GM19240 (cell line): ENCODE measurements at regions not wholly inside any gene's neighbourhood (a gene's known extent, or its start where the extent isn't known, plus 50 kb on each side); places are given as distances from the start of the nearest gene placed in this dataset.
"Not testable (repeated sequence)": the region's sequence is repeated elsewhere in the genome, so short reads cannot be mapped to it uniquely, and the experiment has no call there.

ENCODE experiments used
- DNase-seq: peaks from one replicate; pipeline ENCODE4 v3.0.0; 2011; ENCODE audit warnings: low spot score; ENCODE audit not compliant: insufficient read length

GRCh38 chr6:102961902-102962301, 1568.4 kb downstream of the GRIK2 start:
- no peak for DNase-seq

GRCh38 chr6:102950967-102951366, 1557.5 kb downstream of the GRIK2 start:
- no peak for DNase-seq

DNA sequence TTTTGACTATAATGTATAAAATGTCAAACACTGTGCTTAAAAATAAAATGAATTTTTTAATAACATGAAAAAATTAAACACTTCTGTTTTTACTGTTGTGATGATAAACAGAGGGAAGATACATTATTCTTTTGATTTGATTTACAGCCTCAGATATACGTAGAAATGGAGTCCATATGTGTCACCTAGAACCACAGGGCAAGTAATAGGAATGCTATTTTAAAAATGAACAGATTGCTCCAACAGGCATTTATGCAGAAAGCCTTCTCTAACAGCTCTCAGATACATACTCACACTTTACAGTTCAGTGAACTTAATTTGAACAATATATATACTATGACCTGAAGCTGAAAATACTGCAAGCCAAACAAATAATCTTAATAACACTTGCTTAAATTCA, 1551.0 kb downstream of the GRIK2 start:
- no peak for DNase-seq

DNA sequence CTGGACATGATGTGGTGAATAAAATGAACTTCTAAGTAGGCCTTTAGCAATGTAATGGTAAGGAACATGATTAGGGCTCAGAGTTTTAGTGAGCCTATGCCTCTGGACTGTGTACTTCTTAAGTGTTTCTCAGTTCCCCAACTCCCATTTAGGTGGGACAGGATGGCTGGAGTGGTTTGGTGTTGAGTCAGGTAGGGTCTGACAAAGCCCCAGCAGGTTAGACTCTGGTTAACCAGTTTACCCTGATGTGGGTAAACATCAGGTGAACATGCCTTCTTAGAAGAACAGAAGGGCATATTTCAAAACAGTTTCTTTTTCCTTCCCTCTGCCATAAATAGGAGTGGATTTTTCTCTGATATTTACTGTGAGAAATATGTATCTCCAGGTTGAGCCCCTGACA, 1548.7 kb downstream of the GRIK2 start:
- DNase-seq, result no peak

DNA sequence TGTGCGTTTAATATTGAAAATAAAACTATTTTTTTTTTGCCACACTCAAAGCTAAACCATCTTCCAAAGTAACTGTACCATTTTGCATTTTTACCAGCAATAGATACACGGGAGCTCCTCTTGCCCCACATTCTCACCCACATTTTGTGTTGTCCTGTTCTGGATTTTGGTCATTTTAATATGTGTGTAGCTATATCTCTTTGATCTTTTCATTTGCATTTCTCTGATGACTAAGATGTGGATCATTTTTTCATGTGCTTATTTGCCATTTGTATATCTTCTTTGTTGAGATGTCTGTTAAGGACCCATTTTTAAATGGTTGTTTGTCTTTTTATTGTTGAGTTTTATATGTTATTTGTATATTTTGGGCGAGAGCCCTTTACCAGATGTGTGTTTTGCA, 1543.5 kb downstream of the GRIK2 start:
- no peak for DNase-seq

GRCh38 chr6:102928109-102928508, 1534.6 kb downstream of the GRIK2 start:
- no peak for DNase-seq

GRCh38 chr6:102918161-102918560, 1524.7 kb downstream of the GRIK2 start:
- no peak for DNase-seq

GRCh38 chr6:102911571-102911970, 1518.1 kb downstream of the GRIK2 start:
- no peak for DNase-seq

GRCh38 chr6:102910701-102911139, 1517.2 kb downstream of the GRIK2 start:
- DNase-seq, result not testable (repeated sequence)

GRCh38 chr6:102907181-102907580, 1513.7 kb downstream of the GRIK2 start:
- no peak for DNase-seq

GRCh38 chr6:102902471-102902870, 1509.0 kb downstream of the GRIK2 start:
- DNase-seq, result no peak

- DNase-seq, result no peak
Observed at GRCh38 chr6:102895683-102896082, 1502.2 kb downstream of the GRIK2 start.

GRCh38 chr6:102885165-102885564, 1491.7 kb downstream of the GRIK2 start:
- DNase-seq, result no peak

- DNase-seq, result no peak
Observed at GRCh38 chr6:102853249-102853955, 1459.9 kb downstream of the GRIK2 start.

- DNase-seq, result no peak
Observed at GRCh38 chr6:102848796-102849195, 1455.3 kb downstream of the GRIK2 start.

GRCh38 chr6:102848210-102848609, 1454.7 kb downstream of the GRIK2 start:
- no peak for DNase-seq

- DNase-seq, result no peak
Observed at GRCh38 chr6:102841060-102841459, 1447.6 kb downstream of the GRIK2 start.

- DNase-seq, result no peak
Observed at GRCh38 chr6:102832021-102832420, 1438.5 kb downstream of the GRIK2 start.

DNA sequence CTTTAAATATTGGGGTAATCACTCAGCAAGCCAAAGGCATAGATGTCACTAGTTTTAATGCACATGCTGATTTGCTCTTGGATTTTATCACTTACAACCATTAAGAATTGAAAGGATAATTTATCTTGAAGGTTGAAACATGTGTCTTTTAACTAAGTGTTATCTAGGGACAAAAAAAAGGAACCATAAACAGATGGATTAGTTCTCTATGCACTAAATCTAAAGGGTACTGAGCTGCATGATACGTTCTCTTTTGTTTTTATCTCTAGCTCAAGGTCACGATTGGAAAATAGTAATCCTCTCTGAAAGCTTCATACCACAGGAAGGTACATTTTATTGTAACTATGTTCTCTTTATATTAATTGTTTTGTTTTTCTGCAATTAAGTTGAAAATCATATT, 1426.6 kb downstream of the GRIK2 start:
- DNase-seq, result no peak

- no peak for DNase-seq
Observed at GRCh38 chr6:102815207-102815606, 1421.7 kb downstream of the GRIK2 start.

DNA sequence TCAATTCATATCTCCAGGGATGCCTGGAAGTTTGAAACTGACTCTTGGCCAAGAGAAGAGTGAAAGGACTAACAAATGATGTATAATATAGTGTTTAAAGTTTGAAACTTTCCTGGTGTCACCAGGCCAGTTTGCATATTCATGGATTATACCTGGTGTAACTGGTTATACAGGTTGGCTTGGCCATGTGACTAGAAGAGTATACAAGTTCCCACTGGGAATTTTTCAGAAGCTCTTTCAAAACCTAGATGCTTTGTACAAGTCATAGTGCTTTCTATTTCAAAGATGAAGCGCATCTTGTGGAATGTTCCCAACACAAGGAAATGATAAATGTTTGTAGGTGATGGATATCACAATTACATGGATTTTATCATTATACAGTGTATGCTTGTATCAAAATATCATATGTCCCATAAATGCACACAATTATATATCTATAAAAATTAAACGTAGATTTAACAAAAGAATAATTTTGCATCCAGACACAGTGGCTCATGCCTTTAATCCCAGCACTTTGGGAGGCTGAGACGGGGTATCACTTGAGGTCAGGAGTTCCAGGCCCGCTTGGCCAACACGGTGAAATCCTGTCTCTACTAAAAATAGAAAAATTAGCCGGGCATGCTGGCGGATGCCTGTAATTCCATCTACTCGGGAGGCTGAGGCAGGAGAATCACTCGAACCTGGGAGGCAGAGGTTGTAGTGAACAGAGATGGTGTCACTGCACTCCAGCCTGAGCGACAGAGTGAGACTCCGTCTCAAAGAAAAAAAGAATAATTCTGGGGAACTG, 1420.2 kb downstream of the GRIK2 start:
- no peak for DNase-seq

- no peak for DNase-seq
Observed at GRCh38 chr6:102812242-102812641, 1418.7 kb downstream of the GRIK2 start.
